ENCODE measurements at regions not wholly inside any gene's neighbourhood (a gene's known extent, or its start where the extent isn't known, plus 50 kb on each side); places are given as distances from the start of the nearest gene placed in this dataset.

- in situ Hi-C loops (cut with MboI; ENCODE audit: low sequenced_read_pairs, unreplicated experiment): no loop called here
- TF ChIP-seq CTCF (IDR thresholded peaks at IDR 0.05; ENCODE audit: borderline replicate concordance, control extremely low read depth, extremely low read depth, insufficient read depth, missing control alignments): no peak
- no peak for DNase-seq (ENCODE audit: low spot score)
Observed at GRCh38 chr5:30098940-30099339, 1094.5 kb upstream of the CDH6 start.

DNA sequence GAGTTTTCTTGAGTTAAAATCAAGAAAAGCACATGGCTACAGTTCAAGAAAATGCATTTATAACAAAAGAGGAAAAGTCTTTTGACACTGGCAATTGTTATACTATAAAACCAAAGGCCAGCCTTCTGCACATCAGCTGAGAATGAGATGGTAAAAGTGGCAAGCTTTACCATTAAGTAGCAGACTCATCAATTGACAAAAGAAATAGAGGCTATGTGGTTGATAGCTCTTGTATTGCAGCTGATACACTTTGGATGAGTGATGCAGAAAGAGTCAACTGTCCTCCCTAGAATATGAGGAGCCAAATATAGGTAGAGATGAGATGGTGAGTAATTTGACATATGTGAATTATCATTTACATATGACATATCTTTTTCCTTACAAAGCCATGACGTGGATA is 1100.9 kb upstream of the CDH6 start:
- no peak for DNase-seq (ENCODE audit: low spot score)
- TF ChIP-seq CTCF (IDR thresholded peaks at IDR 0.05; ENCODE audit: borderline replicate concordance, control extremely low read depth, extremely low read depth, insufficient read depth, missing control alignments): no peak
- in situ Hi-C loops (cut with MboI; ENCODE audit: low sequenced_read_pairs, unreplicated experiment): no loop called here

DNA sequence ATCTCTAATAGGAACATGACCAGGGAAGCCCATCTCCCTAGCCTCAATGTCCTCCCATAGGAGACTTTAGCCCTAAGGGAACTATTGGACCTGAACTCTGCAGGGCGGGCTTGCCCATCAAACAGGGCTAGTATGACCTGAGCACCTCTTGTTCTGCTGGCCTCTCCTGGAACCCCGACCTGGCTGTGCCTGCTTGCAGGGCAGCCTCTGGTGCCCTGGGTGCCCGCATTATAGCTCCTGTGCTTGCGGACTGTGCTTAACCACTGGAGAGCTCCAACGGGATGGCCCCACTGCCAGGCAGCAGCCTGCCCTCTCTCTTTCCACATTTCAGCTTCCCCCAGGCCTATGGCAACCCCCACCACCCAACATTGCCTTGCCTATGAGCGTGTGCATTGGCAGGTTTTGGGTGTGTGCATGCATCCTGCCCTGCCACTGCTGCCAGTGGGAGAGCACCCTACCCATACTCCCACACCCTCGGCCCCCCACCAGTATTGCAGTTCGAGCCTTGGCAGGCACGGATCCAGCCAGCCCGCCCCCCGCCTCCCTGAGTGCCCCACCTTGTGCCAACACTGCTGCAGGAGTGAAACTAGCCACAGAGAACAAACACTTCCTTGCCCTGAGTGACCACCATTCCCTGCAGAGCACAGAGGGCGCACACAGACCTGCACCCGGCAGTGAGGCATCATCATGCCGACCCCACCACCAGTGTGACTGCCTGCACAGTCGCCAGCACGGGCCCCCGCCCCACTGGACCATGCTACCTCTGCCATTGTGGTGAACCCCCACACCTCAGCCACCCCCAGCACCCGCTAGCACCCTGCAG is 1123.8 kb upstream of the CDH6 start:
- DNase-seq (ENCODE audit: low spot score): no peak
- TF ChIP-seq CTCF (IDR thresholded peaks at IDR 0.05; ENCODE audit: borderline replicate concordance, control extremely low read depth, extremely low read depth, insufficient read depth, missing control alignments): no peak
- in situ Hi-C loops (cut with MboI; ENCODE audit: low sequenced_read_pairs, unreplicated experiment): no loop called here

DNA sequence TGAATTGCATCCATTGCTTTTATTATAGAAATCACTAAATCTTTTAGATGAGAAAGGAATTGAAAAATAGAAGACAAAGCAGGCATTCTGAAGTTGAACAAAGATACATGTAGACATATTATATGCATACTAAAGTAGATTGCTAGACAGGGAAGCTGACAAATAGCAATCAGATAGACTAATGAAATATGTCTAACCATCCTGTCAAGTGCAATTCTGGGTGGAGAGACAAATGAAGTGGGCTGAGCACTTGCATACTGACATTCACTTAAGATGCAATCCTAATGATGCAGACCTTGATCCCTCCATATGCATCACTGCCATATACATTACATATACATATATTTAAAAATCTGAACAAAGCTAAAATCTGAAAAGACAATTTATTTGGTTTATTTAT is 1130.0 kb upstream of the CDH6 start:
- in situ Hi-C loops (cut with MboI; ENCODE audit: low sequenced_read_pairs, unreplicated experiment): no loop called here
- DNase-seq (ENCODE audit: low spot score): no peak
- no peak for TF ChIP-seq CTCF (IDR thresholded peaks at IDR 0.05; ENCODE audit: borderline replicate concordance, control extremely low read depth, extremely low read depth, insufficient read depth, missing control alignments)

DNA sequence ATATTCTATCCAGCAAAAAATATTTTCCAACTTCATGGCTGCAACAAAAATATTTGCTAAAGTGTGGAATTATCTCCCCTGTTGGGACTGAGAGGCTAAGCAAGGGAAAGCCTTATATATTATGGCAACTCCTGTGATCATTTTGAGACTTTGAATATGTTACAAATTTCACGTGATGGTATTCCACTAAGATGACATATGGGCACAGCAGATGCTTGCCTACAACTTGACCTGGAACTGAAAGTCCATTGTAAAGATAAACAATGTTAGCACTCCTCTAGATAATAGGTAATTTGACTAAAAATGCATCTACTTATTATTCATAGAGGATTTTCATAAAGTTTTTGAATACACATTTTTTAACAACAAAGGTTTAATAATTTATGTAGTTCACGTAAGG is 1141.5 kb upstream of the CDH6 start:
- no peak for TF ChIP-seq CTCF (IDR thresholded peaks at IDR 0.05; ENCODE audit: borderline replicate concordance, control extremely low read depth, extremely low read depth, insufficient read depth, missing control alignments)
- in situ Hi-C loops (cut with MboI; ENCODE audit: low sequenced_read_pairs, unreplicated experiment): no loop called here
- DNase-seq (ENCODE audit: low spot score): no peak

DNA sequence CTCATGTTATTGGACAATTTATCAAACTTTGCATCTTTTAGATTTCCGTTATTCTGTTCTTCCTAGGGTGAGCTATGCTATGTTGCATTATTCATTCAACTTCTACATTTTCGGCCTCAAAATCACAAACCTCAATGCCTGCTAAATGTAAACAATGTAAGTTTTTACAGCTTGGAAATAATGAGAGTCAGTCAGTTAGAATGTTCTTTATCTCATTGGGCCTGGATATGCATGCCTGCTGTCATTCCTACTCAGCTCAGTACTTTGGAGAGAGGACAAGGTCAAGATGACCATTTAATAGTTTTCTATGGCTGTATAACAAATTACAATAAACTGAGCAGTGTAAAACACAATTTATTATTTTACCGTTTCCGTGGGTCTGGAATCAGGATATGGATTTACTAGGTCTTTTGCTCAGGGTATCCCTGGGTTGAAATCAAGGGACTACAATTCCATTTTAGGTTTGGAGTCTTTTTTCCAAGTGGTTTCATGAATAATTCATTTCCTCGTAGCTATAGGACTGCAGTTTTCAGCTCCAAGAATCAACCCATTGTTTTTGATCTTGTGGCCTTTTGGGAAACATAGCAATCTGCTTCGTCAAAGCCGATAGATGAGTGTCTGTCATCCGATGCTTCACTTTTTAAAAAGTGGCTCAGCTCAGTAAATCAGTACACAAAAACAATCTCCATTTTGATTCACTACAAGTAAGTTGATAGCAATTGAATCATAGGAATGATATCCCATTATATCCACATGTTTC is 1143.2 kb upstream of the CDH6 start:
- no peak for DNase-seq (ENCODE audit: low spot score)
- no peak for TF ChIP-seq CTCF (IDR thresholded peaks at IDR 0.05; ENCODE audit: borderline replicate concordance, control extremely low read depth, extremely low read depth, insufficient read depth, missing control alignments)
- in situ Hi-C loops (cut with MboI; ENCODE audit: low sequenced_read_pairs, unreplicated experiment): no loop called here

Measured in GM13976 (cell line).